GM23338 (cell line): ENCODE measurements at regions not wholly inside any gene's neighbourhood (a gene's known extent, or its start where the extent isn't known, plus 50 kb on each side); places are given as distances from the start of the nearest gene placed in this dataset.

Source experiments
- ATAC-seq: fragments of 200-7000 bp; cut with Tn5 transposase; 3 replicates; pipeline ENCODE4 v1.9.1; 2020
- DNase-seq: peaks from one replicate; pipeline ENCODE4 v3.0.0-alpha.2; 2015; ENCODE audit warnings: low spot score
- H2AFZ ChIP-seq: fragments of 200-600 bp; sonication (generic); 2 replicates; pipeline ENCODE4 v1.8.0; 2016; ENCODE audit warnings: antibody characterized with exemption, mild to moderate bottlenecking, moderate library complexity
- H3F3A ChIP-seq: fragments of 200-600 bp; sonication (generic); replicated peaks from 2 replicates; pipeline ENCODE4 v1.8.0; 2017; ENCODE audit warnings: antibody characterized with exemption, mixed run types, low read depth
- H3K27ac ChIP-seq: fragments of 200-600 bp; sonication (generic); 2 replicates; pipeline ENCODE4 v1.6.1; 2016; ENCODE audit warnings: low read depth
- H3K27me3 ChIP-seq: fragments of 200-600 bp; sonication (generic); 2 replicates; pipeline ENCODE4 v1.8.0; 2016; ENCODE audit warnings: mild to moderate bottlenecking, mixed run types, moderate library complexity; ENCODE audit not compliant: insufficient read depth
- H3K36me3 ChIP-seq: fragments of 200-600 bp; sonication (generic); 2 replicates; pipeline ENCODE4 v1.8.0; 2016; ENCODE audit warnings: mild to moderate bottlenecking; ENCODE audit not compliant: insufficient read depth
- H3K4me1 ChIP-seq: fragments of 200-600 bp; sonication (generic); 2 replicates; pipeline ENCODE4 v1.8.0; 2016; ENCODE audit warnings: mild to moderate bottlenecking, moderate library complexity; ENCODE audit not compliant: insufficient read depth
- H3K4me2 ChIP-seq: fragments of 200-600 bp; sonication (generic); 2 replicates; pipeline ENCODE4 v1.7.1; 2017; ENCODE audit warnings: mixed run types
- H3K4me3 ChIP-seq: fragments of 200-600 bp; sonication (generic); 2 replicates; pipeline ENCODE4 v1.6.1; 2016; ENCODE audit warnings: mixed run types
- H3K79me2 ChIP-seq: fragments of 200-600 bp; sonication (generic); replicated peaks from 2 replicates; pipeline ENCODE4 v1.8.0; 2017; ENCODE audit warnings: mild to moderate bottlenecking; ENCODE audit not compliant: insufficient read depth
- H3K9me2 ChIP-seq: fragments of 200-600 bp; sonication (generic); 2 replicates; pipeline ENCODE4 v1.8.0; 2017; ENCODE audit not compliant: insufficient read depth
- H4K20me1 ChIP-seq: fragments of 200-600 bp; sonication (generic); replicated peaks from 2 replicates; pipeline ENCODE4 v1.8.0; 2017; ENCODE audit warnings: mild to moderate bottlenecking; ENCODE audit not compliant: insufficient read depth
- H3K27ac Mint-ChIP-seq: 2 replicates; pipeline ENCODE4 v1.8.0; 2020; ENCODE audit warnings: inconsistent platforms, mild to moderate bottlenecking, moderate library complexity, mixed read lengths
- H3K27me3 Mint-ChIP-seq: 3 replicates; pipeline ENCODE4 v1.8.0; 2022; ENCODE audit warnings: low read depth, mild to moderate bottlenecking, moderate library complexity, mixed read lengths, inconsistent platforms; ENCODE audit not compliant: insufficient read depth, poor library complexity
- H3K36me3 Mint-ChIP-seq: 3 replicates; pipeline ENCODE4 v1.8.0; 2021; ENCODE audit warnings: low read depth, mild to moderate bottlenecking, inconsistent platforms, moderate library complexity, mixed read lengths
- H3K4me1 Mint-ChIP-seq: 3 replicates; pipeline ENCODE4 v1.8.0; 2020; ENCODE audit warnings: mild to moderate bottlenecking, inconsistent platforms, mixed read lengths
- H3K4me3 Mint-ChIP-seq: 3 replicates; pipeline ENCODE4 v1.8.0; 2021; ENCODE audit warnings: moderate library complexity, mild to moderate bottlenecking, inconsistent platforms, mixed read lengths
- H3K9me3 Mint-ChIP-seq: 3 replicates; pipeline ENCODE4 v1.8.0; 2020; ENCODE audit warnings: moderate library complexity, mild to moderate bottlenecking, inconsistent platforms, mixed read lengths
- CREB1 ChIP-seq: fragments of 250-450 bp; sonication (Bioruptor Pico); IDR thresholded peaks from 2 replicates; pipeline ENCODE4 v1.5.0; 2020; ENCODE audit warnings: low read depth, mild to moderate bottlenecking, moderate library complexity
- EZH2 ChIP-seq: fragments of 200-600 bp; sonication (generic); IDR thresholded peaks from one replicate; pipeline ENCODE4 v1.8.0; 2017; ENCODE audit warnings: antibody characterized with exemption, mild to moderate bottlenecking, low read depth; ENCODE audit not compliant: unreplicated experiment
- EZH2phosphoT487 ChIP-seq: fragments of 200-600 bp; sonication (generic); IDR thresholded peaks from one replicate; pipeline ENCODE4 v1.8.1; 2018; ENCODE audit warnings: antibody characterized with exemption; ENCODE audit not compliant: unreplicated experiment
- JUNB ChIP-seq: IDR thresholded peaks from one replicate; pipeline ENCODE4 v1.6.1; 2016; ENCODE audit warnings: antibody characterized with exemption; ENCODE audit not compliant: unreplicated experiment
- NANOG ChIP-seq: IDR thresholded peaks from 2 replicates; pipeline ENCODE4 v1.6.1; 2016; ENCODE audit warnings: antibody characterized with exemption, borderline replicate concordance
- POLR2AphosphoS5 ChIP-seq: IDR thresholded peaks from 2 replicates; pipeline ENCODE4 v1.6.1; 2016; ENCODE audit warnings: antibody characterized with exemption, low read depth
- STAT1 ChIP-seq: IDR thresholded peaks from one replicate; pipeline ENCODE4 v1.6.1; 2016; ENCODE audit warnings: antibody characterized with exemption; ENCODE audit not compliant: unreplicated experiment
- ZNF114 ChIP-seq: fragments of 250-450 bp; sonication (Bioruptor Pico); IDR thresholded peaks from 2 replicates; pipeline ENCODE4 v1.5.0; 2020; ENCODE audit warnings: mild to moderate bottlenecking, moderate library complexity
- ZNF331 ChIP-seq: fragments of 250-450 bp; sonication (Bioruptor Pico); IDR thresholded peaks from 2 replicates; pipeline ENCODE4 v1.5.0; 2020; ENCODE audit warnings: low read depth, mild to moderate bottlenecking, moderate library complexity
- TF ChIP-seq, protein P1 (sequence below): fragments of 250-450 bp; sonication (Bioruptor Pico); IDR thresholded peaks from 2 replicates; pipeline ENCODE4 v1.5.0; 2020; ENCODE audit warnings: mild to moderate bottlenecking, moderate library complexity
- TF ChIP-seq, protein P2 (sequence below): IDR thresholded peaks from one replicate; pipeline ENCODE4 v1.6.1; 2018; ENCODE audit warnings: antibody characterized with exemption; ENCODE audit not compliant: unreplicated experiment
- TF ChIP-seq, protein P3 (sequence below): IDR thresholded peaks from 2 replicates; pipeline ENCODE4 v1.6.1; 2016; ENCODE audit warnings: antibody characterized with exemption
- TF ChIP-seq, protein P4 (sequence below), 2 experiments: fragments of 200-600 bp in 1 of 2; sonication (generic) in 1 of 2; conservative IDR thresholded peaks; 2 replicates each; pipeline versions ENCODE4 v1.5.1 to v1.6.1; 2016 to 2017; ENCODE audit warnings: antibody characterized with exemption in 2 of 2, low read depth in 2 of 2, mild to moderate bottlenecking in 2 of 2, moderate library complexity in 1 of 2

DNA sequence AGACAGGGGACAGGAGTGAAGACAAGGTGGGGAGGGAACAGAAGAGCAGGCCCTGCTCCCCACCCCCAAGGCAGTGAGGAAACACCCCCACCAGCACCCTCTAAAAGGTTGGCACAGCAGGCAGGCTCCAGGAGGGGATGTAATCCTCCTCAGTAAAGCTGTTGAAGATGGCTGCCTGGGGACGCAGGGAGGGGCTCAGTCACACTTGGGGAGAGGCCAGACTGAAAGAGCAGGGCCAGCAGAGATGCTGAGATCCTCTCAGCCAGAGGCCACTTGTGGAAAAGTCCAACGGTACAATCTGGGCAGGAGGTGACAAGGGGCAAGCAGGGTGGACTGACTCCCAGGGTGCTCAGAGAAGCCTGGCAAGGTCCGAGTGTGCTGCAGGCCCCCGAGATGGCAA is 154.8 kb upstream of the ID2 start:
- 0 out of 2 replicates have a peak, but pooled peaks cover 8% of the 10 kb centered on the region for H3K9me2 ChIP-seq
- peaks cover 6% of the 10 kb centered on the region; the same call in 1 of the 2 replicates for H3K4me1 ChIP-seq
- H3K79me2 ChIP-seq: no peaks in the 10 kb centered on the region
- 0 out of 2 replicates have a peak overlapping the region, but pooled peaks have one; percentile 18 for H2AFZ ChIP-seq
- no peak overlapping the region for H3K4me2 ChIP-seq
- Mint-ChIP-seq H3K4me3 (no peak overlapping the region), H3K27ac (no peak overlapping the region), H3K27me3 (peaks cover 6% of the 10 kb centered on the region), H3K36me3 (no peaks in the 10 kb centered on the region), H3K9me3 (peaks cover 11% of the 10 kb centered on the region), H3K4me1 (peaks cover 20% of the 10 kb centered on the region)
- H3F3A ChIP-seq: no peaks in the 10 kb centered on the region
- TF ChIP-seq ZNF114: no peak
- TF ChIP-seq EZH2: no peak
- TF ChIP-seq ZNF331 (CRISPR knock-in tag): no peak
- TF ChIP-seq STAT1: no peak
- TF ChIP-seq, protein P1, sequence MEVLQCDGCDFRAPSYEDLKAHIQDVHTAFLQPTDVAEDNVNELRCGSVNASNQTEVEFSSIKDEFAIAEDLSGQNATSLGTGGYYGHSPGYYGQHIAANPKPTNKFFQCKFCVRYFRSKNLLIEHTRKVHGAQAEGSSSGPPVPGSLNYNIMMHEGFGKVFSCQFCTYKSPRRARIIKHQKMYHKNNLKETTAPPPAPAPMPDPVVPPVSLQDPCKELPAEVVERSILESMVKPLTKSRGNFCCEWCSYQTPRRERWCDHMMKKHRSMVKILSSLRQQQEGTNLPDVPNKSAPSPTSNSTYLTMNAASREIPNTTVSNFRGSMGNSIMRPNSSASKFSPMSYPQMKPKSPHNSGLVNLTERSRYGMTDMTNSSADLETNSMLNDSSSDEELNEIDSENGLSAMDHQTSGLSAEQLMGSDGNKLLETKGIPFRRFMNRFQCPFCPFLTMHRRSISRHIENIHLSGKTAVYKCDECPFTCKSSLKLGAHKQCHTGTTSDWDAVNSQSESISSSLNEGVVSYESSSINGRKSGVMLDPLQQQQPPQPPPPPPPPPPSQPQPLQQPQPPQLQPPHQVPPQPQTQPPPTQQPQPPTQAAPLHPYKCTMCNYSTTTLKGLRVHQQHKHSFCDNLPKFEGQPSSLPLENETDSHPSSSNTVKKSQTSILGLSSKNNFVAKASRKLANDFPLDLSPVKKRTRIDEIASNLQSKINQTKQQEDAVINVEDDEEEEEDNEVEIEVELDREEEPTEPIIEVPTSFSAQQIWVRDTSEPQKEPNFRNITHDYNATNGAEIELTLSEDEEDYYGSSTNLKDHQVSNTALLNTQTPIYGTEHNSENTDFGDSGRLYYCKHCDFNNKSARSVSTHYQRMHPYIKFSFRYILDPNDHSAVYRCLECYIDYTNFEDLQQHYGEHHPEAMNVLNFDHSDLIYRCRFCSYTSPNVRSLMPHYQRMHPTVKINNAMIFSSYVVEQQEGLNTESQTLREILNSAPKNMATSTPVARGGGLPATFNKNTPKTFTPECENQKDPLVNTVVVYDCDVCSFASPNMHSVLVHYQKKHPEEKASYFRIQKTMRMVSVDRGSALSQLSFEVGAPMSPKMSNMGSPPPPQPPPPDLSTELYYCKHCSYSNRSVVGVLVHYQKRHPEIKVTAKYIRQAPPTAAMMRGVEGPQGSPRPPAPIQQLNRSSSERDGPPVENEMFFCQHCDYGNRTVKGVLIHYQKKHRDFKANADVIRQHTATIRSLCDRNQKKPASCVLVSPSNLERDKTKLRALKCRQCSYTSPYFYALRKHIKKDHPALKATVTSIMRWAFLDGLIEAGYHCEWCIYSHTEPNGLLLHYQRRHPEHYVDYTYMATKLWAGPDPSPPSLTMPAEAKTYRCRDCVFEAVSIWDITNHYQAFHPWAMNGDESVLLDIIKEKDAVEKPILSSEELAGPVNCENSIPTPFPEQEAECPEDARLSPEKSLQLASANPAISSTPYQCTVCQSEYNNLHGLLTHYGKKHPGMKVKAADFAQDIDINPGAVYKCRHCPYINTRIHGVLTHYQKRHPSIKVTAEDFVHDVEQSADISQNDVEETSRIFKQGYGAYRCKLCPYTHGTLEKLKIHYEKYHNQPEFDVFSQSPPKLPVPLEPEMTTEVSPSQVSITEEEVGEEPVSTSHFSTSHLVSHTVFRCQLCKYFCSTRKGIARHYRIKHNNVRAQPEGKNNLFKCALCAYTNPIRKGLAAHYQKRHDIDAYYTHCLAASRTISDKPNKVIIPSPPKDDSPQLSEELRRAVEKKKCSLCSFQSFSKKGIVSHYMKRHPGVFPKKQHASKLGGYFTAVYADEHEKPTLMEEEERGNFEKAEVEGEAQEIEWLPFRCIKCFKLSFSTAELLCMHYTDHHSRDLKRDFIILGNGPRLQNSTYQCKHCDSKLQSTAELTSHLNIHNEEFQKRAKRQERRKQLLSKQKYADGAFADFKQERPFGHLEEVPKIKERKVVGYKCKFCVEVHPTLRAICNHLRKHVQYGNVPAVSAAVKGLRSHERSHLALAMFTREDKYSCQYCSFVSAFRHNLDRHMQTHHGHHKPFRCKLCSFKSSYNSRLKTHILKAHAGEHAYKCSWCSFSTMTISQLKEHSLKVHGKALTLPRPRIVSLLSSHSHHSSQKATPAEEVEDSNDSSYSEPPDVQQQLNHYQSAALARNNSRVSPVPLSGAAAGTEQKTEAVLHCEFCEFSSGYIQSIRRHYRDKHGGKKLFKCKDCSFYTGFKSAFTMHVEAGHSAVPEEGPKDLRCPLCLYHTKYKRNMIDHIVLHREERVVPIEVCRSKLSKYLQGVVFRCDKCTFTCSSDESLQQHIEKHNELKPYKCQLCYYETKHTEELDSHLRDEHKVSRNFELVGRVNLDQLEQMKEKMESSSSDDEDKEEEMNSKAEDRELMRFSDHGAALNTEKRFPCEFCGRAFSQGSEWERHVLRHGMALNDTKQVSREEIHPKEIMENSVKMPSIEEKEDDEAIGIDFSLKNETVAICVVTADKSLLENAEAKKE (CRISPR knock-in tag): no peak
- TF ChIP-seq, protein P2, sequence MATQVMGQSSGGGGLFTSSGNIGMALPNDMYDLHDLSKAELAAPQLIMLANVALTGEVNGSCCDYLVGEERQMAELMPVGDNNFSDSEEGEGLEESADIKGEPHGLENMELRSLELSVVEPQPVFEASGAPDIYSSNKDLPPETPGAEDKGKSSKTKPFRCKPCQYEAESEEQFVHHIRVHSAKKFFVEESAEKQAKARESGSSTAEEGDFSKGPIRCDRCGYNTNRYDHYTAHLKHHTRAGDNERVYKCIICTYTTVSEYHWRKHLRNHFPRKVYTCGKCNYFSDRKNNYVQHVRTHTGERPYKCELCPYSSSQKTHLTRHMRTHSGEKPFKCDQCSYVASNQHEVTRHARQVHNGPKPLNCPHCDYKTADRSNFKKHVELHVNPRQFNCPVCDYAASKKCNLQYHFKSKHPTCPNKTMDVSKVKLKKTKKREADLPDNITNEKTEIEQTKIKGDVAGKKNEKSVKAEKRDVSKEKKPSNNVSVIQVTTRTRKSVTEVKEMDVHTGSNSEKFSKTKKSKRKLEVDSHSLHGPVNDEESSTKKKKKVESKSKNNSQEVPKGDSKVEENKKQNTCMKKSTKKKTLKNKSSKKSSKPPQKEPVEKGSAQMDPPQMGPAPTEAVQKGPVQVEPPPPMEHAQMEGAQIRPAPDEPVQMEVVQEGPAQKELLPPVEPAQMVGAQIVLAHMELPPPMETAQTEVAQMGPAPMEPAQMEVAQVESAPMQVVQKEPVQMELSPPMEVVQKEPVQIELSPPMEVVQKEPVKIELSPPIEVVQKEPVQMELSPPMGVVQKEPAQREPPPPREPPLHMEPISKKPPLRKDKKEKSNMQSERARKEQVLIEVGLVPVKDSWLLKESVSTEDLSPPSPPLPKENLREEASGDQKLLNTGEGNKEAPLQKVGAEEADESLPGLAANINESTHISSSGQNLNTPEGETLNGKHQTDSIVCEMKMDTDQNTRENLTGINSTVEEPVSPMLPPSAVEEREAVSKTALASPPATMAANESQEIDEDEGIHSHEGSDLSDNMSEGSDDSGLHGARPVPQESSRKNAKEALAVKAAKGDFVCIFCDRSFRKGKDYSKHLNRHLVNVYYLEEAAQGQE: no peak
- TF ChIP-seq JUNB: no peak
- TF ChIP-seq, protein P3, sequence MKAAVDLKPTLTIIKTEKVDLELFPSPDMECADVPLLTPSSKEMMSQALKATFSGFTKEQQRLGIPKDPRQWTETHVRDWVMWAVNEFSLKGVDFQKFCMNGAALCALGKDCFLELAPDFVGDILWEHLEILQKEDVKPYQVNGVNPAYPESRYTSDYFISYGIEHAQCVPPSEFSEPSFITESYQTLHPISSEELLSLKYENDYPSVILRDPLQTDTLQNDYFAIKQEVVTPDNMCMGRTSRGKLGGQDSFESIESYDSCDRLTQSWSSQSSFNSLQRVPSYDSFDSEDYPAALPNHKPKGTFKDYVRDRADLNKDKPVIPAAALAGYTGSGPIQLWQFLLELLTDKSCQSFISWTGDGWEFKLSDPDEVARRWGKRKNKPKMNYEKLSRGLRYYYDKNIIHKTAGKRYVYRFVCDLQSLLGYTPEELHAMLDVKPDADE: no peak
- no peak for TF ChIP-seq EZH2phosphoT487
- TF ChIP-seq CREB1 (CRISPR knock-in tag): no peak
- TF ChIP-seq, protein P4, sequence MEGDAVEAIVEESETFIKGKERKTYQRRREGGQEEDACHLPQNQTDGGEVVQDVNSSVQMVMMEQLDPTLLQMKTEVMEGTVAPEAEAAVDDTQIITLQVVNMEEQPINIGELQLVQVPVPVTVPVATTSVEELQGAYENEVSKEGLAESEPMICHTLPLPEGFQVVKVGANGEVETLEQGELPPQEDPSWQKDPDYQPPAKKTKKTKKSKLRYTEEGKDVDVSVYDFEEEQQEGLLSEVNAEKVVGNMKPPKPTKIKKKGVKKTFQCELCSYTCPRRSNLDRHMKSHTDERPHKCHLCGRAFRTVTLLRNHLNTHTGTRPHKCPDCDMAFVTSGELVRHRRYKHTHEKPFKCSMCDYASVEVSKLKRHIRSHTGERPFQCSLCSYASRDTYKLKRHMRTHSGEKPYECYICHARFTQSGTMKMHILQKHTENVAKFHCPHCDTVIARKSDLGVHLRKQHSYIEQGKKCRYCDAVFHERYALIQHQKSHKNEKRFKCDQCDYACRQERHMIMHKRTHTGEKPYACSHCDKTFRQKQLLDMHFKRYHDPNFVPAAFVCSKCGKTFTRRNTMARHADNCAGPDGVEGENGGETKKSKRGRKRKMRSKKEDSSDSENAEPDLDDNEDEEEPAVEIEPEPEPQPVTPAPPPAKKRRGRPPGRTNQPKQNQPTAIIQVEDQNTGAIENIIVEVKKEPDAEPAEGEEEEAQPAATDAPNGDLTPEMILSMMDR (conservative IDR thresholded peaks at IDR 0.05; ENCODE audit: low read depth in 2 of 2): no peak
- no peak for TF ChIP-seq NANOG
- TF ChIP-seq POLR2AphosphoS5: no peak
- H3K36me3 ChIP-seq: no peaks in the 10 kb centered on the region
- ATAC-seq (no peak), DNase-seq (no peak)
- H3K27ac ChIP-seq: no peak overlapping the region
- no peak overlapping the region for H3K4me3 ChIP-seq
- H4K20me1 ChIP-seq: no peaks in the 10 kb centered on the region
- no peaks in the 10 kb centered on the region for H3K27me3 ChIP-seq
